Sigmoid colon (tissue), 4 donors: ENCODE measurements at regions not wholly inside any gene's neighbourhood (a gene's known extent, or its start where the extent isn't known, plus 50 kb on each side); places are given as distances from the start of the nearest gene placed in this dataset.

ENCODE experiments used
- CTCF ChIP-seq, 4 experiments: fragments of 450-650 bp in 3 of 4; fragments of 200-600 bp in 1 of 4; IDR thresholded peaks; one replicate each; pipeline ENCODE4 v1.5.1; 2016 to 2019; ENCODE audit warnings: antibody characterized with exemption in 4 of 4, mild to moderate bottlenecking in 3 of 4, moderate library complexity in 2 of 4
- EP300 ChIP-seq, 4 donors: sonication (generic); formaldehyde crosslinking; IDR thresholded peaks; one replicate each; pipeline ENCODE4 v1.6.1; 2017; ENCODE audit warnings: antibody characterized with exemption in 4 of 4
- POLR2A ChIP-seq, 2 donors: fragments of 450-650 bp; IDR thresholded peaks; one replicate each; pipeline ENCODE4 v1.6.1; 2016; ENCODE audit warnings: antibody characterized with exemption in 2 of 2, mild to moderate bottlenecking in 2 of 2, moderate library complexity in 2 of 2
- POLR2AphosphoS5 ChIP-seq, 4 donors: sonication (generic); formaldehyde crosslinking; IDR thresholded peaks; one replicate each; pipeline ENCODE4 v1.6.1; 2017; ENCODE audit warnings: antibody characterized with exemption in 4 of 4

DNA sequence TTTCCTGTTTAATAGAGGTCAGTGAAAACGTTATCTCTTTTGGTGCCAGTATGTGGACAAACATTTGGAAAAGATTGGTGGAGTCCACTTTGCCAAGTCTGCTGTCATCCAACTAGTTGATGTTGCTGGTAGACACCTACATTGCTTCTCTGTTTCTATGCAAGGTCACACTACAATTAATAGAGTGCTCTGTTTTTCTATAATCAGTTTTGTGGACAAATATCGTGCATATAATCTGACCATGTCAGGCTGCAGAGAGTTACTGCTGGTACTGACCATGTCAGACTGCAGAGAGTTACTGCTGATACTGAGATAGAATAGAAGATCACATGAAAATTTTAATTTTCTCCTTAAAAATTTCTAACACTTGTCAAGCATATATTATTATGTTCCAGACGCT, 603.3 kb downstream of the TSN start:
- TF ChIP-seq POLR2A (IDR thresholded peaks at IDR 0.05) (no peak), EP300 (IDR thresholded peaks at IDR 0.05) (no peak), POLR2AphosphoS5 (IDR thresholded peaks at IDR 0.05) (no peak), CTCF (IDR thresholded peaks at IDR 0.05) (no peak)
